GM23248 (cell line): ENCODE measurements at regions not wholly inside any gene's neighbourhood (a gene's known extent, or its start where the extent isn't known, plus 50 kb on each side); places are given as distances from the start of the nearest gene placed in this dataset.

ENCODE experiments used
- EZH2 ChIP-seq: fragments of 200-600 bp; sonication (generic); IDR thresholded peaks from 2 replicates; pipeline ENCODE4 v1.6.1; 2018; ENCODE audit warnings: antibody characterized with exemption, mild to moderate bottlenecking; ENCODE audit not compliant: insufficient read depth, poor library complexity, severe bottlenecking
- EZH2phosphoT487 ChIP-seq: fragments of 200-600 bp; sonication (generic); IDR thresholded peaks from 2 replicates; pipeline ENCODE4 v1.6.1; 2018; ENCODE audit warnings: antibody characterized with exemption, moderate library complexity, mild to moderate bottlenecking, low read depth; ENCODE audit not compliant: insufficient read depth

DNA sequence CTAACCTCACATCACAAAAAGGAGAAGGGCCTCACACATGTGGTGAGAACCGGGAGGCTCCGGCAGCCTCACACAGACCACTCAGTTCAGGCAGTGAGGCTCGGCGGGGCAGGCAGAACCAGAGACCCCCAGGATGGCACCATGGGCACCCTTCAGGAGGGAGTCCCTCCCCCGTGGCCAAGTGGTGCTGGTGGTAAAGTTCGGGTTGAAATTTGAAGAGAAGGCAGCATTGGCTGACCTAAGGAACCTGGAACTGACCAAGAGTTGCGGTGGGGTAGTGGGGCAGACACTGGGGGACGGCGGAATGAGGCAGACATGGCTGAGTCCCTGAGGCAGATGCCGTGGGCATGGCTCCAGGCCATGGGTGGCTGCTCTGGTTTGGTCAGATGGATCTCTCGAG lies 239.3 kb upstream of the MYT1L start:
- no peak for TF ChIP-seq EZH2
- TF ChIP-seq EZH2phosphoT487 = no peak
